Hepatic stellate cell (primary cell): ENCODE measurements at regions not wholly inside any gene's neighbourhood (a gene's known extent, or its start where the extent isn't known, plus 50 kb on each side); places are given as distances from the start of the nearest gene placed in this dataset.
"Not testable (repeated sequence)": the region's sequence is repeated elsewhere in the genome, so short reads cannot be mapped to it uniquely, and the experiment has no call there.

Experiments
- DNase-seq: peaks from one replicate; pipeline ENCODE4 v3.0.0; 2011; ENCODE audit warnings: low spot score

DNA sequence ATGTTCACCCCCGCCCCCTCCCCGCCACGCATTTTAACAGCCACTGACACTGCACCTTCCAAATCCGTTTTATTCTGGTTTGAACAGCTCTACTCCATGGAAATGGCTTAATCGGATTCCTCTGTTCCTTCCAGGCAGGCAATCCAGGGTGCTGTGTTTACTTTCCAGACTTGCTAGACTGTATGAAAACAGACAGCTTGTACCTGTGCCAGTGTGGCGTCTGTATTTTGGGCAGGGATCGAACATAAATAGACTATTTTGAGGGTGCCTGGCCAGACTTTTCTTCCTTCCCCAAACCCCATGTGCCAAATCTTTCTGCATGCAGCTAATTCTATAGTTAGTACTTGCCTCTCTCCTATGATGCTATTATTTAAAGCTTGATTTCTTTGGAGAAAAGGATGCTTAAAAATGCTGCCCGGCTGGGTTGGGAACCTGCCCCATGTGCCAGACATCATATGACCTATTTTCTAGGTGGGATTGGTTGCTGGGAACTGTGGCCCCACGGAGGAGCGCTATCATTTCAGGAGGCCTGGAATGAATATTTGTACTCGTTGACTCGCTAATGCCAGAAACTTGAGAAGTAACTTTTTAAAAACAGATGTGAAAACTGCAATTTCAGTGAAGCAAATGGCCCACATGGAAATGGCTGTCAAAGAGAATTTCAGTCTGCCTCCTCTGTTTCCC lies 814.8 kb downstream of the BRD1 start:
- DNase-seq, result no peak

DNA sequence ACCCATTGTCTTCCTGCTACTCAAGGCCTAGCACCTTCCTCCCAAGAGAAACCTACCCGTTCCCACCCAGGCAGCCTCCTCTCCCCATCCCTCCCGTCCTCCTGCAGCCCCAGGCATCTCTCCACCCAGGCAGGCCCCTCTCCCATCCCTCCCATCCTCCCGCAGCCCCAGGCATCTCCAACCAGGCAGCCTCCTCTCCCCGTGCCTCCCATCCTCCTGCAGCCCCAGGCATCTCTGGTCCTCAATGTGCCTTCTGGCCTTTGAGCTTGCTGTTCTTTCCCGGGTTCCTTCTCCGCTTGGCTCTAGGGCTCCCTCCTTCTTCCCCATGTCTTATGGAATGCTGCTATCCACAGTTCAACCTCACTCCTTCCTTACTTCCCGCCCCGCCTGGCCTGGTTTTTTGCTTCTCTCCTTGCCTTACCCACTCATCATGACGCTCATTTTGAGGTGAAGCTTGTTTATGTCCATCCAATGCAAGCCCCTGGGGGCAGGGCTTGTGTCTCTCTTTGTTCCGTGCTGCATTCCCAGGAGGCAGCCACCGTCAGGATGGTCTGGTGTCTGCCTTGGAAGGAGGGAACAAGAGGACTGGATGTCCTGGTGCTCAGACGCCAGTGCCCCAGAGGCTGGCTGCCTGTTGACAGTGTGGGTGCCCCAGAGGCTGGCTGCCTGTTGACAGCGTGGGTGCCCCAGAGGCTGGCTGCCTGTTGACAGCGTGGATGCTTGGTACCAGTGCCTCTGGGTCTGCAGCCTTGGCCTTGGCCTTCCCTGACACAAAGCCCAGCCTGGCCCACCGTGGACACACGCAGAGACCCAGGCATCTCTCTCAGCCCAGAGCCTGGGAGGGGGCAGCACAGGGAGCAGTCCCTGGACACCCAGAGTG lies 815.7 kb downstream of the BRD1 start:
- no peak for DNase-seq

DNA sequence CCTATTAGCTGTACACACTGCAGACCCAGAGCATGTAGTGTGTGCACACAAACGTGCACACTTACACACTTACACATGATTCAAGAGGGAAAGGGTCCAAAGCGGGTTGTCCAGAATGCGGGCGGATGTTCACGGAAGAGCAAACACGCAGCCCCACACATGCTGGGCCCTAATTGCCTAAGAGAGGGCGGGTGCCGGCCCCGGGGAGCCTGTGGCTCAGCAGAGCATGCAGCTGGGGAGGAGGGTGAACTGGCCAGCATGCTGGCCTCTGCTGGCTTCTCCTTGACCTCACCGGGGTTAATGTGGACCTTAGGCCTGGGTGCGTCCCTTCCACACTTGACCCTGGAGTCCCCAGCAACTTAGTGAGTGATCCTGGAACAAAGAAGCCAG lies 816.3 kb downstream of the BRD1 start:
- no peak for DNase-seq

DNA sequence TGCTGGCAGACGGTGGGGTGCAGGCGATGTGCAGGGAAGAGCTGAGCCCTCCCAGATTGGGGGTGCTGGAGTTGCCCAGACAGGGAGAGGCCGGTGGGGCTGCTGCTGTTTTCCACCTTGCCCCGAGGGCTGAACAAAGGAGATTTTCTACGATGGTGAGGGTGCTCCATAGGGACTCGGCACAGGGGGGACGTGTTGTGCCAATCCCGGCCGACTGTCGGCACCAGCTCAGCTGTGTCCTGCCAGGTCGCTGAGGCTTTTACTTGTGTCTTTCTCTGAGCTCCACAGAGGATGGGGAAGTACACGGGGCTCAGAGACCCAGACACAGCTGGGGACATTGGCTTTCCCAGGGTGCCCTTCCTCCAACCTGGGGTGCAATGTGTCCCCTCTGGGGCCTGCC lies 816.8 kb downstream of the BRD1 start:
- no peak for DNase-seq

DNA sequence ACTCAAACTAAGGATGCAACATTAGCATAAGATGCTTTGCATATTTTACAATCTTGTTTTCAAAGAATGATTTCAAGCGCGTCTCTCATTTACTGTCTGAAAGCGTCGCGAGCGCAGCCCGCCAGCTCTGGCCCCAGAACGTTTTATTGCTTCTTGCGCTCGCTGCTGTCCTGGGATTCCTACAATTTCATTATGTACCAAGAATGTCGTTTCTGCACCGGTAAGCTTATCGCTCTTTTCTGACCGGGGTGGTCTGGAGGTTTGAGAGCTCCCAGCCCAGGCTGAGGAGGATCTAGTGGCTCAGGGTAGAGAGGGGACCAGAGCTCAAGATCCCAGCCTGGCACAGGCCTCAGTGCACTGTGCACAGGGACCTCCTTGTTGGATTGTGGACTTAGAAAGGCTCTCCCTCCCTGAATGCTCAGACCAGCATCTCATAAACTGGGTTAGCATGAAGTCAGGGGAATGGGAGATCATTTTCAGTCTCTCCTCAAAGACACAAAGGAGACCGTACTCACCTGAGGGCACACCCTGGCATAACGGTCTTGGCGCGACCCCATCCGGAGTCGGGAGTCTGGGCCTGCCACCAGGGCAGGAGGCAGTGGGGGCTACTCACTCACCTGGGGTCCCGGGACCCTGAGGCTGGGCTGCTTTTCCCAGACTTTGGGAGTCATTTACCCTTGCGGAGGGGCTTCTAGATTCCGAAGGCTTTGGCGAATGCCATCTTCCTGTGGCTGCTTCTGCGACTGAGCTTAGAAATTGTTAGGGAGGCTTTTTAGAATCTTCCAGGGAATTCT lies 817.4 kb downstream of the BRD1 start:
- DNase-seq, result no peak

DNA sequence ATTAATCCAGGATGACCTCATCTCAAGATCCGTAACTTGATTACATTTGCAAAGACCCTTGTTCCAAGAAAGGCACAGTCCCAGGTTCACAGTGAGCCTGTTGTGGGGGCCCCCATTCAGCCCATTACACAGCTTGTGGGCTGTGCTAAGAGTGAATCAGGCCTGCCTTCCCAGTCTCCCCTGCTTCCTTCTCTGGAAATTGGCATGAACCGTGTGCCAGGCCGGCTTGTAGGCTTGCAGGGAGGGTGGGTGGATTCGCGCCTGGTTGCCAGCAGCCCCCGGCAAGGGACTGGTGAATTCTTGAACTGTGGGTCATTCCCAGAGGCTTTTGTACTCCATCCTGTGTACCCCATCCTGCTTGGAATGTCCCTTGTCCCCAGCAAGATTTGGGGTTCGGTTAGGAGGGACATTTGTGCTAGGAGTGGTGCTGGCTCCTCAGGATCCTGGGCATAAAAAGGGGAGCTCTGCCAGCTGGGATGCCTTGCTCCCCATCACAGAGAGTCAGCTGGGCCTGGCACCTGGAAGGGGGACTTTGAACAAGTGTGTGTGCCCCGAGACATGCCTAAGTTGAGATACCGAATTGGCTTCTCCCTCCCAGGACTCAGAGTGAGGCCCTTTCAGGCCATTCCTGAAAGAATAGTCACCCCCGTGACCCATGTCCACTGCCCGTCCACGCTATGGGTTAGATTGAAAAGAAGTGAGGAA lies 818.2 kb downstream of the BRD1 start:
- no peak for DNase-seq

DNA sequence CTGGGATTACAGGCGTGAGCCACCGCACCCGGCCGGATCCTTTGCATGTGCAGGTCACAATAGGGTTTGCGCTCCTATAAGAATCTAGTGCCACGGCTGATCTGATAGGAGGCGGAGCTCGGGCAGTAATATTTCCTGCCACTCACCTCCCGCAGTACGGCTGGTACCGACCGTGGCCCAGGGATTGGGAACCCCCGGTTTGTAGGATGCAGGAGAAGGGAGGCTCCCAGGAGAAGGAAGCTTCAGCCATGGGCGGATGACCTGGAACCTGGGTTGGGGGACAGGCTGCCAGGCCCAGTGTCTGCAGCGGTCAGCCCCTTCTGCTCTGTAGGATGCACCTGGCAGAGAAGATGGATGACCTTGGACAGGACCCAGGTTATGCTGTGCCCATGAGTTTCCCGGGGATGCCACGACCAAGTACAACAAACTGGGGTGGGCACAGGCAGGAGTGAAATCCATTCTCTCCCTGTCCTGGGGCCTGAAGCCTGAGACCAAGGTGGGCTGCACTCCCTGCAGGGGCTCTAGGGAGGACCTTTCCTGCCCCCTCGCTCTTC lies 818.9 kb downstream of the BRD1 start:
- DNase-seq, result no peak

DNA sequence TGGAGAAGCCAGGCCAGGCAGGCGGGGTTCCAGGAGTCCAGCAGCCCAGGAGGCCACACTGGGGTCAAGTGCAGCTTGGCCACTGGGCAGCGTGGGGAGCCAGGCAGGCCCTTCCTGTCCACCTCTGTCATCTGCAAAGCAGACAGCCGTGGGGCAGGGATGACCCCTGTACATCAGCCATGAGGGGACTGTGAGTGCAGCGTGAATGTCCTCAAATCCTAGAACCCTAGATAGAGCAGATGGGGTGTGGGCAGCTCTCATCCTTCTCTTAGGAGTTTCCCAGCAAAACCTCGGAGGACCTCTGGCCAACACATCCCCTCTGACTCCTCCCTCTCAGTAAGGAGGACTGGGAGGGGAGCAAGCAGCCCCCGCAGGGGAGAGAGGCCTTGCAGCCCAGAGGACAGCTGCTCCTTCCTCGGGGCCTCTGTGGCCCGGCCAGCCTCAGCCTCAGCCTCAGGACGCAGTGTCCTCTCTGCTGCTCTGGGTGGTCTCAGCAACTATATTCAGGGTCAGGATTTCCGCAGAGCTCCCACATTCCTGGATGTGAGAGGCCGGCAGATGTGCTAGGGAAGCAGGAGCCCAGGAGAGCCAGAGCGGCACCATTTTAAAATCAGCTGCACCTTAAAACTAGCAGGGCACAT lies 820.5 kb downstream of the BRD1 start:
- no peak for DNase-seq

DNA sequence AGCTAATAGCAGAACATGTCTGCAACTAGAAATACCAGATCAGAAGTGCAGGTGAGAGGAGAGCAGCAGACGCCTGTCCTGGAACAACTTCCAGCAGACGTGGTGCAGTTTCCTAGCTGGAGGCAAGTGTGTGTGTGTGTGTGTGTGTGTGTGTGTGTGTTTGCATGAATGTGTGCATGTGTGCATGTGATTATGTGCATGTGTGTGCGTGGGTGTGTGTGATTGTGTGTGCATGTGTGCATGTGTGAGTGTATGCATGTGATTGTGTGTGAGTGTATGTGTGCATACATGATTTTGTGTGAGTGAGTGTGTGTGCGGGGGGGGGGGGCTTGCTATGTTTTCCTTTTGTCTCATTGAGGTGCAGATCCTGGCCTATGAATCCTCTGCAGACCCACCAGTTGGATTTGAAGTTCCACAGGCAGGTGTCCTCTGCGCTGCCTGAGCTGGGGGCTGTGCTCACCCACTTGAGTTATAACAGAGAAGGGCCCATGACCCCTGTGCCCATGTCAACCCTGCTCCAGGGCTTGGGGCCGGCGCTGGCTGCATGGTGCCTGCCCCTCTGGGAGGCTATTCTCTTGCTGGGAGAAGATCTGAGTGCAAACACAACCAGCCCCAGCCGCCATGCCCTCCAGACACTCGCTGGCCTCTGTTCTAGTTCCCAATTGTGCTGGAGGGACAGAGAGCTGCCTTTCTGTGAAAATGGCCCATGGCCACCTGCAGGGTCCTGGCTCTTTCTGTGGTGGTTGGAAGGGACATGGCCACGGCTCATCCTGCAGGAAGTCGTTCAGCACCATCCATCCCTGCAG lies 821.3 kb downstream of the BRD1 start:
- DNase-seq, result no peak

DNA sequence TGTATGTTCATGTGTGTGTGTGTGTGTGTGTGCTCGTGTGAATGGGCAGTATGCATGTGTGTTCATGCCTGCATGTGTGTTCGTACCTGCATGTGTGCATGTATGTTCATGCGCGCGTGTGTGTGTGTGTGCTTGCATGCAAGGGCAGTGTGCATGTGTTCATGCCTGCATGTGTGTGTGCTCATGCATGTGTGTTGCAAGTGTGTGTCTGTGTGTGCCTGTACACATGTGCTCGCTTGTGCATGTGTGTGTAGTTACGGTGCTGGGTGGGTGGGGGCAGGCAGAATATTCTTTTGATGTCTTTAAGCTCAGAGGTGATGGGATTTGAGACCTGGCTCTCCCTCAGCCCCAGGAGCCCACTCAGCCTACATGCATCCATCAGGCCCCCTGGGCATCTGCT lies 822.1 kb downstream of the BRD1 start:
- DNase-seq, result no peak

DNA sequence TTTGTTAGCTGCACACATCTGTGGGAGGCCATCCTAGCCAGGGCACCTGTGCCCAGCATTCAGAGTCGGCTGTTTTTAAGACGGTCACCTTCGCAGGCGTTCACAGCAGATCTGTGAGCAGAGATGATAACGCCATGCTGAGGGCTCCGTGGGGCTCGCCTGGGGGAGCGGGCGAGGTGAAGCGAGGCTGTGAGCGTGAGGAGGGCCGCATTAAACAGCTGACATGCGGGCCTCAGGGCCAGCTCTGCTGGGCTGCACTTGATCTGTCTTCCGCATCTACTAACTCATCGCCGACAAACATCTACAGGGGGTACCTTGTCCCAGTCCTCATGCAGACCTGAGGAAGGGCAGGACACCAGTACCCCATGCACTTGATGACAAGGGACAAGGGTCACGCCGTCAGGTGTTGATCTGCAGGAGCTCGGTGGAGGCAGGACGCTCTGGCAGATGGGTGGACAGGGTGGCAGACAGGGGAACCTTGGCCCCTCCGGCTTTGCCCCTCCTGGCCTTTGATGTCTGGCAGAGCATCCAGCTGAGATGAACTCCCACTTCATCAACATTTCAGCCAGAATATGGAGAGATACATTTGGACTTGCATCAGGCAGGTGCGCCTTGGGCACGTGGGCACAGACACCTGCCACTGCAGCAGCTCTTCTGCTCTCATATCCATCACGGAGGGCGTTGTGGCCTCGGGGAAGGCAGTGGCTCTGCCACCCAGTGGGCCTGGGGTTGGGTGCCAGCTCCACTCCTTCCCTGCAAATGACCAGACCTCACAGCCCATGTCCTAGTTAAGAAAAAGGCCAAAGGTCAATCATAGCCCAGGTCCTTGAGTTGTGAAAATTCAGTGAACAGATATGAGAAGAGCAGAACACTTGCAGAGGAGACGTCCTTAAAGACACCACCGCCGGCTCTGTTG lies 822.9 kb downstream of the BRD1 start:
- no peak for DNase-seq

DNA sequence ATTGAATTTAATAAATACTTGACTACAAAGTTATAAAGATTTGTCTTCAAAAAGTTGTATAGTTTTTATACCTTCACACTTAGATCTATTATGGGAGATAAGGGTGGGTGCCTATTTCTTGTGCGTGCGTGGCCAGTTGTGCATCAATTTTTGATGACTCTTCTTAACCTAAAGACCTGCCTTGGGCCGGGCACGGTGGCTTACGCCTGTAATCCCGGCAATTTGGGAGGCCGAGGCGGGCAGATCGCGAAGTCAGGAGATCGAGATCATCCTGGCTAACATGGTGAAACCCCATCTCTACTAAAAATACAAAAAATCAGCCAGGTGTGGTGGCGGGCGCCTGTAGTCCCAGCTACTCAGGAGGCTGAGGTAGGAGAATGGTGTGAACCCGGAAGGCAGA lies 830.1 kb downstream of the BRD1 start:
- DNase-seq, result not testable (repeated sequence)

DNA sequence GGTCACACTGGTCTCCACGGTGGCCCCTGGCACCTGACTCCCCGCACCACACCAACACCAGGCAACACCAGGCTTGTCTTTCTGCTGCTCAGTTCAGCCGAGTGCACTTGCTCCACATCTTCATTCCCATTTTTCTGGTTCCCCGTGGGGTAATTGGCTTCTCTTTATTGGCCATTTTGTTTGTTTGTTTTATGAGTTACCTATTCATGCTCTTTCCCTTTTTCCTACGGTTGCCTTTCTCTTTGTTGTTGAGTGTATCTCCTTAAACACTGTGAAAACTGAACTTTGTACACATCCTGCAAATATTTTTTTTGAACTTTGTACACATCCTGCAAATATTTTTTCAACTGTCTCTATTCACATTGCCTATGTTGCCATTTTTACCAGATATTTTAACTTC lies 834.0 kb downstream of the BRD1 start:
- no peak for DNase-seq

DNA sequence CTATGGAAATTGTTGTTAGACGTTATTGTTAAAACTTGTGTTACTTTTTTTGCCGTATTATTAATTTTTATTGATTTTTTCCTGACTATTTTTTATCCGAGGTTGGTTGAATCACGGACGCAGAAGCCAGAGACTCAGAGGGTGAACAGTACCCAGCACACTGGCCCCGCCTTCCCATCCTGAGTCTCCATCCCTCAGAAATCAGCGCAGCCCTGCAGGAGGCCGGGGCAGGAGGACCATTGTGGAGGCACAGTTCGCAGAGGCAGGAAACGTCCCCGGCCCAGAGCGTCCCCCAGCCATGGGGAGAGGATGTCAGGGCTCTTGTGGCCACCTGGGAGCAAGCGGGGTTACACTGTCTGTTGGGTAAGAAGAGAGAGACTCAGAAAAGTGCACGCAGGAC lies 843.0 kb downstream of the BRD1 start:
- no peak for DNase-seq

DNA sequence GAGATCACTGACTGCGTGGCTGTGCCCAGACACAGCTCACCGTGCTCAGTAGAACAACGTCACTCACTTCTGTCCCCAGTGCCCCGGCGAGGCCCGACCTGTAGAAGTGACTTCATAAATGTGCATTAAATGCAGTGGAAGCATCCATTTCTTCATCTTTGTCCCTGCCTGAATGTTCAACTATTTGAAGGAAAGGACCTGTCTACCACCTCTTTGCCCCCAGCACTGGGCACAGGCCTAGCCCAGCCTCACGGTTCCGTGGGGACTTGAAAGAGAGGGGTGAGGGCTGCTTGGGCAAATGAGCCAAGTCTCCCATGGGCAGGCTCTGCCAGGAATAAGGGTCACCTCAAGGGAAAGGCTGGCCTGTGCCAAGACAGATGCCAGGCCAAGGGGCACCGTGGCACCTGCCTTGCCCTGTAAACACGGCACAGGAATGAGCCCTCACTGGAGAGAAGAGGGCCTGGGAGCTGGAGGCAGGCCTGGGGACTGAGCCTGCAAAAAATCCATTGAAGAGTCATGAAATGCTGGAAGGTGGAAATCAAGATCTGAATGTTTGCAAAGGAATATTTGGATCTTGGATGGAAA lies 845.3 kb downstream of the BRD1 start:
- DNase-seq, result no peak

DNA sequence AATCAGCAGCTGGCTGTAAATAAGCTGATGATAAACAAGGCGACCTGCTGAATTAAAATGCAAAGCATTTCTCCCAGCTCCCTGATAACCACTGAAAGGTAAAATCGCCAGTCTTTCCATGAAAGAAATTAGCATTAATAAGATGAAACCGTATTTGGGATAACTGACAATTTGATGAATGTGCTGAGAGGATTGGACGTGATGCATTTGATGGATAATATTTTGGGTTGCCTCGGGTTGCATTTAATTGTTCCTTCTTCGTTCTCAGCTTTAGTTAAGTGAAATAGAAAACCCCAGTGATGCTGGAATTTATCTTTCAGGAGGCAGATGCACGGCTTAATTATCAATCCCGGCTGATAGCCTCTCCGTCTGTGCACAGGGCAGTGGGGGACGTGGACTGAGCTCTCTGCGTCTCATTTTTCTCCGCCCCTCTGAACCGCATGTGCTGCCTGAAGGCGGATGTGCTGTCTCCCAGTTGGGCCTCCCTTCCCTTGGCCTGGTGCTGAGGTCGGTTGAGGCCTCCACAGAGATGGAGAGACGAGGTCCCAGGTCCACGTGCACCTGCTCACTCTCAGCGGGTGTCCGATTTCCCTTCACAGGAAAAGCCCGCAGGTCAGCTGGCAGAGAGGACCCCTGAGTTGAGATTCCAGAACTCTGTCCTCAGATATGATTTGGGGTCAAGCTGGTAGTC lies 846.2 kb downstream of the BRD1 start:
- no peak for DNase-seq

DNA sequence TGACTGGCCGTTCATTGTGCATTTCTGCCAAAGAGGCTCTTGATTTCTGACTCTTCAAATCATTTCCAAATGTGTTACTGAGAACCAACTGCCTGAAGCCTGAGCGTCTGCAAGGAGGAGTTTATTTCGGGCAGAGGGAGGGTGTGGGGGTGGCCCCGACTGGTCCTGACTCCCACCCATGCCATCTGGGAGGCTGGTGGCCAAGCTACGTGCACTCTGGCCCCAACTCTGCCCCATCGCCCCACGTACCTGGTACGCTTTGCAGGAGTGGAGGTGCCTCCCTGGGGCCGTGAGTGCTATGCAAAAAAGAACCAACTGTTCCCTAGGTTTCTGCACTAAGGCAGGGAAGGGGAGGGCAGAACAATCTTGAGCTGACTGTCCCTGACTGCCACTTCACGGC lies 846.8 kb downstream of the BRD1 start:
- no peak for DNase-seq

DNA sequence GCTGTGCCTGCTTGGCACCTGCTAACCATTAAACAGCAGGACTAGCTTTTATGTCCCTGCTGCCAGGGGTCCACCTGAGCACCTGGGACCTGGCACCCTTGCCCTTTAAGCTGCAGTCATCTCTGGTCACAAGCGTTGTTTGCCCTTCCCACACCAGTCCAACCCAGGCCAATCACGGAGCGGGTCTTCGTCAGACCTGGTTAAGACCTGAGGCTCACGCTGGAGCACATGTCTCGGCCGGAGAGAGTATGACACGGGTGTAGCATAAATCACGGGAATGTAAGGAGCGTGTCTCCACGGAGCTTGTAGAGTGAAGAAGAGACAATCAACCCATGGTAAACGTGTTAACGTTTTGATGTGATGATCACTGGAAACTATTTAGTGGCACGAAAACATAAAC lies 847.3 kb downstream of the BRD1 start:
- DNase-seq, result no peak
